NB4 (cell line): ENCODE measurements at regions not wholly inside any gene's neighbourhood (a gene's known extent, or its start where the extent isn't known, plus 50 kb on each side); places are given as distances from the start of the nearest gene placed in this dataset.

Source experiments
- DNase-seq: peaks from one replicate; pipeline ENCODE4 v3.0.0; 2010; ENCODE audit warnings: low read depth
- H3K4me3 ChIP-seq: one replicate; pipeline ENCODE4 v1.5.1; 2011; ENCODE audit warnings: mild to moderate bottlenecking, low read depth, low read length, moderate library complexity
- CTCF ChIP-seq: IDR thresholded peaks from one replicate; pipeline ENCODE4 v1.5.1; 2012; ENCODE audit warnings: low read depth, low read length
- MYC ChIP-seq: IDR thresholded peaks from 2 replicates; pipeline ENCODE4 v1.6.1; 2011; ENCODE audit warnings: low read depth, low read length
- POLR2A ChIP-seq: IDR thresholded peaks from 2 replicates; pipeline ENCODE4 v1.6.1; 2011; ENCODE audit warnings: mild to moderate bottlenecking; ENCODE audit not compliant: insufficient read length; ENCODE audit errors: extremely low read depth
- TF ChIP-seq, protein P1 (sequence below): IDR thresholded peaks from 2 replicates; pipeline ENCODE4 v1.6.1; 2011; ENCODE audit warnings: low read depth, low read length

GRCh38 chr9:99745085-99745484 is 76.6 kb upstream of the NR4A3 start:
- no peak overlapping the region for H3K4me3 ChIP-seq
- no peak for TF ChIP-seq MYC
- TF ChIP-seq CTCF = no peak
- TF ChIP-seq POLR2A = no peak
- DNase-seq = no peak

GRCh38 chr9:99746406-99746805 is 75.3 kb upstream of the NR4A3 start:
- DNase-seq = no peak
- TF ChIP-seq POLR2A (no peak), CTCF (no peak), MYC (no peak)
- TF ChIP-seq, protein P1, sequence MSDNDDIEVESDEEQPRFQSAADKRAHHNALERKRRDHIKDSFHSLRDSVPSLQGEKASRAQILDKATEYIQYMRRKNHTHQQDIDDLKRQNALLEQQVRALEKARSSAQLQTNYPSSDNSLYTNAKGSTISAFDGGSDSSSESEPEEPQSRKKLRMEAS = no peak
- no peak overlapping the region for H3K4me3 ChIP-seq

- TF ChIP-seq POLR2A (no peak), CTCF (no peak)
- TF ChIP-seq, protein P1 = no peak
- no peak for DNase-seq
- H3K4me3 ChIP-seq = no peak overlapping the region
These were observed 73.4 kb upstream of the NR4A3 start for GRCh38 chr9:99748266-99748665.

DNA sequence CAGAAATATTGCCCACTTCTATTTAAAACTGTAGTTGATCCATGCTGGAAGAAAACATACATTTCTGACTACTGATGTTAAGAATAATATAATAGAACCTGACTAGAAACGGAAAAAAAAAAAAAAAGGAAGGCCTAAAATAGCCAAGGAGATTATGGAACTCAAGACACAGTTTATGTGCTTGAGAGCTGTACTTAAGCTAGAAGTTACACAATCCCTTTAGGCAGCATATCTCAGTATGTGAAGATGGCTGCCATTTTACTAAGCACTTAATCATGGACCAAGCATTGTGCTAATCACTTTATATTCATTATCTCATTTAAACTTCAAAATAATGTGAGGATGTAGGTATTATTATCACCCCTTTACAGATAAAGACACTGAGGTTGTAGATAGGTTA is 73.0 kb upstream of the NR4A3 start:
- DNase-seq = peak; percentile 7
- TF ChIP-seq POLR2A (no peak), MYC (no peak), CTCF (no peak)
- TF ChIP-seq, protein P1 = no peak
- no peak overlapping the region for H3K4me3 ChIP-seq

GRCh38 chr9:99749641-99750040 is 72.0 kb upstream of the NR4A3 start:
- no peak for TF ChIP-seq MYC
- TF ChIP-seq CTCF = no peak
- TF ChIP-seq, protein P1 = no peak
- no peak for TF ChIP-seq POLR2A
- no peak overlapping the region for H3K4me3 ChIP-seq
- no peak for DNase-seq

DNA sequence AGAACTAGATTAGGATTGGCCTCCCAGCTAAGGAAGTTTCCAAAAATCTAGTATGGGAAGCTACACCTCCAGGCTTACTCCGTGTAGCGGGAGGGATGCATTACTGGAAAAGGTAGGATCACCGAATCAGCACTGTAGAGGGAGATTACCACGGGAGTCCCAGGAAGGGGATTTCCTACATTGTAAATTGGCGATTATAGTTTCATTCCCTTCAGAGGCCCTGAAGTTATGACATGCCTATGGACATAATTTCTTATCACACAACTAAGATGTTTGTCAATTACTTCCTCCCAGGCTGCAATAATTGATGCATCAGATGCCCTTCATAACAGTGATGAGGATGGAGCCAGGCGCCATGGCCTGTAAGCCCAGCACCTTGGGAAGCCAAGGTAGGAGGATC is 71.2 kb upstream of the NR4A3 start:
- no peak for DNase-seq
- TF ChIP-seq, protein P1 = no peak
- TF ChIP-seq CTCF = no peak
- no peak for TF ChIP-seq MYC
- no peak for TF ChIP-seq POLR2A
- no peak overlapping the region for H3K4me3 ChIP-seq
